ENCODE measurements at regions not wholly inside any gene's neighbourhood (a gene's known extent, or its start where the extent isn't known, plus 50 kb on each side); places are given as distances from the start of the nearest gene placed in this dataset.
A peak's percentile ranks its signal among the peaks of the same experiment; 100 is the strongest.

GRCh38 chr1:185598332-185598731, 135.9 kb upstream of the HMCN1 start:
- no peak overlapping the region for H3K4me3 Mint-ChIP-seq
- H3K36me3 Mint-ChIP-seq (ENCODE audit: low read depth): no peaks in the 10 kb centered on the region
- no peak overlapping the region for H3K27ac Mint-ChIP-seq
- no peak for DNase-seq
- peaks cover 21% of the 10 kb centered on the region for H3K4me1 Mint-ChIP-seq (ENCODE audit: low read depth)
- no peaks in the 10 kb centered on the region for H3K27me3 Mint-ChIP-seq (ENCODE audit: insufficient read depth)
- H3K9me3 Mint-ChIP-seq: no peaks in the 10 kb centered on the region
- TF ChIP-seq CTCF (IDR thresholded peaks at IDR 0.05): no peak

GRCh38 chr1:185595835-185596667, 138.1 kb upstream of the HMCN1 start:
- Mint-ChIP-seq H3K9me3 (no peaks in the 10 kb centered on the region), H3K36me3 (ENCODE audit: low read depth) (no peaks in the 10 kb centered on the region)
- peak; percentile 88 for TF ChIP-seq CTCF (IDR thresholded peaks at IDR 0.05)

GRCh38 chr1:185594786-185595410, 139.3 kb upstream of the HMCN1 start:
- Mint-ChIP-seq H3K4me3 (no peak overlapping the region), H3K27ac (no peak overlapping the region), H3K36me3 (ENCODE audit: low read depth) (no peaks in the 10 kb centered on the region)

More at GRCh38 chr1:185595835-185596667, 138.1 kb upstream of the HMCN1 start:
- H3K27me3 Mint-ChIP-seq (ENCODE audit: insufficient read depth): no peaks in the 10 kb centered on the region
- no peak overlapping the region for H3K4me3 Mint-ChIP-seq
- DNase-seq: peak; percentile 22
- H3K4me1 Mint-ChIP-seq (ENCODE audit: low read depth): peaks cover 44% of the 10 kb centered on the region
- H3K27ac Mint-ChIP-seq: no peak overlapping the region

GRCh38 chr1:185593271-185593670, 140.9 kb upstream of the HMCN1 start:
- no peaks in the 10 kb centered on the region for H3K36me3 Mint-ChIP-seq (ENCODE audit: low read depth)
- H3K4me1 Mint-ChIP-seq (ENCODE audit: low read depth): peaks cover 52% of the 10 kb centered on the region
- no peak overlapping the region for H3K4me3 Mint-ChIP-seq
- no peak for DNase-seq
- no peak overlapping the region for H3K27ac Mint-ChIP-seq
- H3K9me3 Mint-ChIP-seq: no peaks in the 10 kb centered on the region
- H3K27me3 Mint-ChIP-seq (ENCODE audit: insufficient read depth): no peaks in the 10 kb centered on the region
- no peak for TF ChIP-seq CTCF (IDR thresholded peaks at IDR 0.05)

More at GRCh38 chr1:185594786-185595410, 139.3 kb upstream of the HMCN1 start:
- H3K27me3 Mint-ChIP-seq (ENCODE audit: insufficient read depth): no peaks in the 10 kb centered on the region
- DNase-seq: no peak
- no peaks in the 10 kb centered on the region for H3K9me3 Mint-ChIP-seq
- H3K4me1 Mint-ChIP-seq (ENCODE audit: low read depth): peaks cover 52% of the 10 kb centered on the region
- TF ChIP-seq CTCF (IDR thresholded peaks at IDR 0.05): no peak

GRCh38 chr1:185585770-185586169, 148.4 kb upstream of the HMCN1 start:
- Mint-ChIP-seq H3K4me1 (ENCODE audit: low read depth) (peaks cover 27% of the 10 kb centered on the region), H3K9me3 (peaks cover 16% of the 10 kb centered on the region), H3K27me3 (ENCODE audit: insufficient read depth) (peaks cover under 1% of the 10 kb centered on the region)

More at GRCh38 chr1:185585770-185586169, 148.4 kb upstream of the HMCN1 start:
- DNase-seq: no peak
- Mint-ChIP-seq H3K4me3 (no peak overlapping the region), H3K36me3 (ENCODE audit: low read depth) (peaks cover 17% of the 10 kb centered on the region), H3K27ac (no peak overlapping the region)
- no peak for TF ChIP-seq CTCF (IDR thresholded peaks at IDR 0.05)

All from HFFc6 (cell line).